Activated CD4-positive, alpha-beta T cell treated with anti-CD3 and anti-CD28 coated beads, Interleukin-2, amount 10 ng/mL, durations not matched to agents 7 days and 5 days (primary cell): ENCODE measurements at regions not wholly inside any gene's neighbourhood (a gene's known extent, or its start where the extent isn't known, plus 50 kb on each side); places are given as distances from the start of the nearest gene placed in this dataset.

ENCODE experiments used
- CTCF ChIA-PET: fragments of 350-600 bp; sonication (Branson Sonifier 250); formaldehyde crosslinking; loops from one replicate; lab custom pipeline; 2021; ENCODE audit warnings: antibody characterized with exemption; lab: Charles Lee
- POLR2A ChIA-PET: fragments of 350-600 bp; sonication (Branson Sonifier 250); formaldehyde crosslinking; loops from one replicate; lab custom pipeline; 2021; ENCODE audit warnings: antibody characterized with exemption; lab: Charles Lee
- DNase-seq: peaks from one replicate; pipeline ENCODE4 v3.0.0-alpha.2; 2020
- H3K27ac Mint-ChIP-seq: one replicate; pipeline ENCODE4 v1.8.0; 2021; ENCODE audit warnings: mild to moderate bottlenecking, moderate library complexity, mixed read lengths
- H3K27me3 Mint-ChIP-seq: one replicate; pipeline ENCODE4 v1.8.0; 2021; ENCODE audit warnings: mixed read lengths
- H3K36me3 Mint-ChIP-seq: one replicate; pipeline ENCODE4 v1.8.0; 2021; ENCODE audit warnings: low read depth, mixed read lengths
- H3K4me1 Mint-ChIP-seq: one replicate; pipeline ENCODE4 v1.8.0; 2021; ENCODE audit warnings: mixed read lengths
- H3K4me3 Mint-ChIP-seq: one replicate; pipeline ENCODE4 v1.8.0; 2021; ENCODE audit warnings: mild to moderate bottlenecking, moderate library complexity, mixed read lengths
- H3K9me3 Mint-ChIP-seq: one replicate; pipeline ENCODE4 v1.8.0; 2021; ENCODE audit warnings: mixed read lengths

DNA sequence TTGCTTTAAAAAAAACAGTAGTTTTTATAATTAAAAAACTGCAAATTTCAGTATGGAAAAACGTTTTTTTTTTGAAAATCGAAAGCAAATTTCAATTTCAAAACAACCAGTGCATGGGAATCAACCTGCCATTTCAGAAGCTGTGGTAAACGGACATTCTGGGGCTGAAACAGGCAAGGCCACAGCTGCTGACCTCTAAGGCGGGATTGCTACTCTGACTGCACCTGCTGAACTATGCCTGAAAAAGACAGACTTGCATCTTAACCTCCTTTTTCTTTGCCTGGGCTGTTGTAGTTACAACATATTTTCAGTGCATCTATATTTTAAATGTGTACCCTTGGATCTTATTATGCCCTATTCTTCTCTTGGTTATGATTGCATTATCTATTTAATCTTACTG is 303.0 kb upstream of the SP8 start:
- ChIA-PET POLR2A (no interaction called here), CTCF (no interaction called here)

GRCh38 chr7:21092766-21093702 is 306.3 kb upstream of the SP8 start:
- DNase-seq = no peak
- H3K36me3 Mint-ChIP-seq = no peaks in the 10 kb centered on the region
- H3K4me1 Mint-ChIP-seq = no peaks in the 10 kb centered on the region
- no peaks in the 10 kb centered on the region for H3K9me3 Mint-ChIP-seq
- H3K4me3 Mint-ChIP-seq = no peak overlapping the region
- H3K27me3 Mint-ChIP-seq = no peaks in the 10 kb centered on the region
- no peak overlapping the region for H3K27ac Mint-ChIP-seq
- ChIA-PET POLR2A (no interaction called here), CTCF (interaction anchor here (0.6 kb wide), 1 partner anchor 12 kb away, joined by 3 read pairs; no protein-coding TSS in a partner anchor)

More for the DNA sequence above, 303.0 kb upstream of the SP8 start:
- H3K27me3 Mint-ChIP-seq = no peaks in the 10 kb centered on the region
- no peaks in the 10 kb centered on the region for H3K36me3 Mint-ChIP-seq
- no peaks in the 10 kb centered on the region for H3K9me3 Mint-ChIP-seq
- H3K4me1 Mint-ChIP-seq = no peaks in the 10 kb centered on the region
- H3K27ac Mint-ChIP-seq = no peak overlapping the region
- no peak overlapping the region for H3K4me3 Mint-ChIP-seq
- DNase-seq = no peak

GRCh38 chr7:21094589-21094988 is 307.9 kb upstream of the SP8 start:
- Mint-ChIP-seq H3K9me3 (no peaks in the 10 kb centered on the region), H3K27ac (no peak overlapping the region), H3K4me3 (no peak overlapping the region), H3K36me3 (no peaks in the 10 kb centered on the region), H3K4me1 (no peaks in the 10 kb centered on the region), H3K27me3 (no peaks in the 10 kb centered on the region)
- no peak for DNase-seq
- CTCF ChIA-PET = interaction anchor here (0.6 kb wide), 1 partner anchor 24 kb away, joined by 3 read pairs; no protein-coding TSS in a partner anchor
- POLR2A ChIA-PET = no interaction called here

DNA sequence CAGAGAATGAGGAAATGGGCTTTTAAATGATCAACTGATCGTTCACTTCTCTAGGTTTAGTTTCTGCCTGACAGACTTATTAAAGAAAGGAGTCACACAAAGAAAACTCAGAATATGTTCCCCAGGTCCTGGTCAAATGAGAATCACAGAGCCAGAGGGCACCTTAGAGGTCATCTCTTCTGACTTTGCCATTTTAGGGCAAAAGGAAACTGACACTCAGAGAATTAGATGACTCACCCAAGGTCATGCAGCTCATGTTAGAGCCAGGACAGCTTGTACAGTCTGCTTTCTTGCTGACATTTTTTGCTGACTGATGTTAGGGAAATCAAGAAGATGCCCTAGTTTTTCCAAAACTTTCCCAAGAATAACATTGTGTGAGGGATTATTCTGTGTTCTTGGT is 312.7 kb upstream of the SP8 start:
- Mint-ChIP-seq H3K9me3 (no peaks in the 10 kb centered on the region), H3K27me3 (no peaks in the 10 kb centered on the region), H3K27ac (no peak overlapping the region), H3K4me3 (no peak overlapping the region), H3K36me3 (no peaks in the 10 kb centered on the region), H3K4me1 (no peaks in the 10 kb centered on the region)
- ChIA-PET CTCF (no interaction called here), POLR2A (no interaction called here)
- no peak for DNase-seq

GRCh38 chr7:21099955-21100354 is 313.3 kb upstream of the SP8 start:
- no peak overlapping the region for H3K4me3 Mint-ChIP-seq
- H3K27ac Mint-ChIP-seq = no peak overlapping the region
- ChIA-PET CTCF (no interaction called here), POLR2A (no interaction called here)
- H3K27me3 Mint-ChIP-seq = no peaks in the 10 kb centered on the region
- H3K9me3 Mint-ChIP-seq = no peaks in the 10 kb centered on the region
- no peaks in the 10 kb centered on the region for H3K4me1 Mint-ChIP-seq
- H3K36me3 Mint-ChIP-seq = no peaks in the 10 kb centered on the region
- DNase-seq = no peak

DNA sequence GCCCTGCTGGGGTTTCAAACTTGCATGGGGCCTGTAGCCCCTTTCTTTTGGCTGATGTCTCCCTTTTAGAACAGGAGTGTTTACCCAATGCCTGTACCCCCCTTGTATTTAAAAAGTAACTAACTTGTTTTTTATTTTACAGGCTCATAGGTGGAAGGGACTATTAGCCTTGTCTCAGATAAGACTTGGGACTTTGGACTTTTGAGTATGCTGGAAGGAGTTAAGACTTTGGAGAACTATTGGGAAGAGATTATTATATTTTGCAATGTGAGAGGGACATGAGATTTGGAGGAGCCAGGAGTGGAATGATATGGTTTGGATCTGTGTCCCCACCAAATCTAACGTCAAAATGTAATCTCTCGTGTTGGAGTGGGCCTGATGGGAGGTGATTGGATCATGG is 314.9 kb upstream of the SP8 start:
- H3K4me1 Mint-ChIP-seq = no peaks in the 10 kb centered on the region
- no peaks in the 10 kb centered on the region for H3K9me3 Mint-ChIP-seq
- H3K4me3 Mint-ChIP-seq = no peak overlapping the region
- no peak for DNase-seq
- H3K36me3 Mint-ChIP-seq = no peaks in the 10 kb centered on the region
- ChIA-PET POLR2A (no interaction called here), CTCF (no interaction called here)
- H3K27me3 Mint-ChIP-seq = no peaks in the 10 kb centered on the region
- H3K27ac Mint-ChIP-seq = no peak overlapping the region

DNA sequence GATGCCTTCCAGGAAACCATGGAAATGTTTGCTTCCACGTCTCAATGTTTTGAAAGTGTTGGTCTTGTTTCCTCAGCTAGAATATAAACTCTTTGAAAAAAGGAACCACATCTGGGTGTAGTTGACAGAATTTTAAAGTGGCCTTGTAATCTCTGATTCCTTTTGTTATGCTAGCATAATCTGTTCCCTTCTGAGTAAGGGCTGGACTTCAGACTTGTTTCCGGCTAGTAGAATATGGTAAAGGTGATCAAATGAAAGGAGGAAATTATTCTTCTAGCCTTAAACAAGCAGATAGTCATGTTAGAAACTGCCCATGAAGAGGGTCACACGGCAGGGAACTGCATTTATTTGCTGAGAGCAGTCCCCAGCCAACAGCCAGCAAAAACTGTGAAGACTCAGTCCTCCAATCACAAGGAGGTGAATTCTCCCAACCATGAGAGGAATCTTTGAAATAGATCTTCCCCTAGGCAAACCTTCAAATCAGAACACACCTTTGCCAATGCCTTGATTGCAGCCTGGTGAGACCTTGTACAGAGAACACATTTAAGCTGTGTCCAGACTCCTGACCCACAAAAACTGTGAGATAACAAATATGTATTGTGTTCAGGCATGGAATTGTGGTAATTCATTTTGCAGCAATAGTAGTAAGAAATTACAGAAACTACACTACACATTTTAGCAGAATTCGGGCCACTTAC is 316.9 kb upstream of the SP8 start:
- Mint-ChIP-seq H3K9me3 (no peaks in the 10 kb centered on the region), H3K27me3 (no peaks in the 10 kb centered on the region), H3K4me3 (no peak overlapping the region), H3K4me1 (no peaks in the 10 kb centered on the region), H3K36me3 (no peaks in the 10 kb centered on the region), H3K27ac (no peak overlapping the region)
- CTCF ChIA-PET = no interaction called here
- DNase-seq = no peak
- POLR2A ChIA-PET = no interaction called here

DNA sequence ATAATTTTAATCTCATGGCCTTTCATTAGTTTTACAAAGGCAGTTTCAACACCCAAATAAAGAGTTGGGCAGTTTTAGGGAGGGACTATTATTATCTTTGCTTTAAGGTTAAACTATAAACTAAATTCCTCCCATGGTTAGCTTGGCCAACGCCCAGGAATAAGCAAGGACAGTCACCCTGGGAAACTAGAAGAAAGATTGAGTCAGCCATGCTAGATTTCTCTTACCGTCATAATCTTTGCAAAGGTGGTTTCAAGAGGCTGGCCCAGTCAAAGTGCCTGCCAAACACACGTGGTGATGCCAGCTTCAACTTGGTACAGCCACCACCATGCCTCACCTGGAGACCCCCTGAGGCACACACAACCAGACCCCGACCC is 317.4 kb upstream of the SP8 start:
- Mint-ChIP-seq H3K27me3 (no peaks in the 10 kb centered on the region), H3K4me1 (no peaks in the 10 kb centered on the region), H3K4me3 (no peak overlapping the region), H3K36me3 (no peaks in the 10 kb centered on the region), H3K9me3 (no peaks in the 10 kb centered on the region), H3K27ac (no peak overlapping the region)
- ChIA-PET CTCF (no interaction called here), POLR2A (no interaction called here)
- DNase-seq = no peak

GRCh38 chr7:21106296-21106732 is 319.6 kb upstream of the SP8 start:
- Mint-ChIP-seq H3K36me3 (no peaks in the 10 kb centered on the region), H3K27me3 (no peaks in the 10 kb centered on the region), H3K4me3 (no peak overlapping the region), H3K27ac (no peak overlapping the region), H3K9me3 (no peaks in the 10 kb centered on the region), H3K4me1 (no peaks in the 10 kb centered on the region)
- ChIA-PET CTCF (no interaction called here), POLR2A (no interaction called here)
- DNase-seq = no peak

GRCh38 chr7:21107101-21107500 is 320.4 kb upstream of the SP8 start:
- H3K27ac Mint-ChIP-seq = no peak overlapping the region
- no peak overlapping the region for H3K4me3 Mint-ChIP-seq
- POLR2A ChIA-PET = no interaction called here
- H3K9me3 Mint-ChIP-seq = no peaks in the 10 kb centered on the region
- H3K4me1 Mint-ChIP-seq = no peaks in the 10 kb centered on the region
- CTCF ChIA-PET = no interaction called here
- no peaks in the 10 kb centered on the region for H3K27me3 Mint-ChIP-seq
- H3K36me3 Mint-ChIP-seq = no peaks in the 10 kb centered on the region
- no peak for DNase-seq

GRCh38 chr7:21108182-21108581 is 319.7 kb upstream of the SP4 start:
- Mint-ChIP-seq H3K9me3 (no peaks in the 10 kb centered on the region), H3K36me3 (no peaks in the 10 kb centered on the region), H3K4me3 (no peak overlapping the region), H3K4me1 (no peaks in the 10 kb centered on the region), H3K27ac (no peak overlapping the region), H3K27me3 (no peaks in the 10 kb centered on the region)
- DNase-seq = no peak
- ChIA-PET CTCF (no interaction called here), POLR2A (no interaction called here)

DNA sequence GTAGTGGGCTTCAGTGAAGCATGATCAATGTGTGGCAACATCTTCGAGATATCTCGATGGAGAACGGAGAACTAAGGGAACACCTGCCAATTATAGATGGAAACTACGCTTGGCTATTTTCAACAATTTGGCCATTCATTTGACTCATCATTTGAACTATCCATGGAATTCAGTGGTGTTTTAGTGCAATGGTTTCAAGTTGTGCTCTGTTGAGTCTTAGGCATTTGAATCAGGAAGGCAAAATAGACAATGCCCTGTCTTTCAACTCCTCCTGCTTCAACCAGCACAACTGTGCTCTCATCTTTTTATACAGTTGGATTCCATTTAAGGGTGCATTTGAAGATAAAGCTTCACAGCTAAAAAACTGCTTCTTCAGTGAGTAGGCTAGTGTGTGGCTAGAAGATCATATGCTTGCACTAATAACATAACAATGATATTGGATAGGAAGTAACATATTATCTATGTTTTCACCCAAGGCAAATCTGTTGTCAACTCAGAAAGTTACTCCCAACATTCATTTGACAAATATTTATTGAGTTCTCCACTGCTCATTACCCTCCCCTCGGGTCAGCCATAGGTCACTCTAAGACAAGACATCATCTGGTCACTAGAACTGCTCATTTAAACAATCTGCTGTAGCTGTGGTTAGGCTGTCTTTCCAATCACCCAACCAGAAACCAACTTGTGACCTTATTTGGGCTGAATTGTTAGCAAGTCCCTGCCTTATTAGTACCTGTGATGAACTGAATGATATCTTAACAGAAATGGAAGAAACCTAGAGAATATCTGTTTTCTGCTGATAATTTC is 314.1 kb upstream of the SP4 start:
- H3K27ac Mint-ChIP-seq = no peak overlapping the region
- ChIA-PET CTCF (no interaction called here), POLR2A (no interaction called here)
- no peak for DNase-seq
- H3K27me3 Mint-ChIP-seq = no peaks in the 10 kb centered on the region
- H3K4me3 Mint-ChIP-seq = no peak overlapping the region
- no peaks in the 10 kb centered on the region for H3K36me3 Mint-ChIP-seq
- no peaks in the 10 kb centered on the region for H3K9me3 Mint-ChIP-seq
- no peaks in the 10 kb centered on the region for H3K4me1 Mint-ChIP-seq

DNA sequence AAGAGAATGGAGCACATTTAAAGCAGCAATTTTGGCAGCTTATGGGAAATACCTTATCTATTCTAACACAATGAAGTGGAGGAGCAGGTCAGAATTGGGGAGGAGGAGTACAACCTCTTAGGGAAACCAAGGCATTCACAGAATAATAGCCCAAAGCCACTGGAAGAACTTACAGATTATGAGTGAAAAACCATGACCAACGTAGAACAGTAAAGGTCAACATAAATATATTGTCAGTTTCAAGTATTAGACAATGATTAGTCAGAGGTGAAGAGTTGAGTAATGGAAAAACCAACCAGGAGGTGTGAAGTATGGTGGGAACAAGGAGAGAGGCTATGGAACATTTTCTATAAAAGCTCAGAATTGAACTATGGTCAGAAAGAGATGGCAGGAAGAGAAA is 304.3 kb upstream of the SP4 start:
- ChIA-PET CTCF (no interaction called here), POLR2A (no interaction called here)
- H3K27me3 Mint-ChIP-seq = no peaks in the 10 kb centered on the region
- no peaks in the 10 kb centered on the region for H3K36me3 Mint-ChIP-seq
- H3K27ac Mint-ChIP-seq = no peak overlapping the region
- no peak for DNase-seq
- H3K9me3 Mint-ChIP-seq = no peaks in the 10 kb centered on the region
- H3K4me3 Mint-ChIP-seq = no peak overlapping the region
- H3K4me1 Mint-ChIP-seq = no peaks in the 10 kb centered on the region
